ENCODE measurements at regions not wholly inside any gene's neighbourhood (a gene's known extent, or its start where the extent isn't known, plus 50 kb on each side); places are given as distances from the start of the nearest gene placed in this dataset.
"Not testable (repeated sequence)": the region's sequence is repeated elsewhere in the genome, so short reads cannot be mapped to it uniquely, and the experiment has no call there.

GRCh38 chrX:7606039-7606652, 236.8 kb upstream of the VCX start:
- Mint-ChIP-seq H3K4me3 (no peak overlapping the region), H3K9me3 (peaks cover 10% of the 10 kb centered on the region), H3K27ac (no peak overlapping the region), H3K4me1 (no peaks in the 10 kb centered on the region), H3K27me3 (no peaks in the 10 kb centered on the region), H3K36me3 (ENCODE audit: low read depth) (no peaks in the 10 kb centered on the region)
- ChIA-PET CTCF (no interaction called here), POLR2A (no interaction called here)
- intact Hi-C loops (cut with micrococcal nuclease), result no loop called here
- TF ChIP-seq, protein P1, sequence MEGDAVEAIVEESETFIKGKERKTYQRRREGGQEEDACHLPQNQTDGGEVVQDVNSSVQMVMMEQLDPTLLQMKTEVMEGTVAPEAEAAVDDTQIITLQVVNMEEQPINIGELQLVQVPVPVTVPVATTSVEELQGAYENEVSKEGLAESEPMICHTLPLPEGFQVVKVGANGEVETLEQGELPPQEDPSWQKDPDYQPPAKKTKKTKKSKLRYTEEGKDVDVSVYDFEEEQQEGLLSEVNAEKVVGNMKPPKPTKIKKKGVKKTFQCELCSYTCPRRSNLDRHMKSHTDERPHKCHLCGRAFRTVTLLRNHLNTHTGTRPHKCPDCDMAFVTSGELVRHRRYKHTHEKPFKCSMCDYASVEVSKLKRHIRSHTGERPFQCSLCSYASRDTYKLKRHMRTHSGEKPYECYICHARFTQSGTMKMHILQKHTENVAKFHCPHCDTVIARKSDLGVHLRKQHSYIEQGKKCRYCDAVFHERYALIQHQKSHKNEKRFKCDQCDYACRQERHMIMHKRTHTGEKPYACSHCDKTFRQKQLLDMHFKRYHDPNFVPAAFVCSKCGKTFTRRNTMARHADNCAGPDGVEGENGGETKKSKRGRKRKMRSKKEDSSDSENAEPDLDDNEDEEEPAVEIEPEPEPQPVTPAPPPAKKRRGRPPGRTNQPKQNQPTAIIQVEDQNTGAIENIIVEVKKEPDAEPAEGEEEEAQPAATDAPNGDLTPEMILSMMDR (IDR thresholded peaks at IDR 0.05), result no peak
- DNase-seq (no peak), ATAC-seq (ENCODE audit: low read depth) (no peak)

- TF ChIP-seq, protein P1 (IDR thresholded peaks at IDR 0.05), result no peak
- ChIA-PET CTCF (no interaction called here), POLR2A (no interaction called here)
- no peak for DNase-seq
- intact Hi-C loops (cut with micrococcal nuclease), result no loop called here
- Mint-ChIP-seq H3K9me3 (peaks cover 10% of the 10 kb centered on the region), H3K36me3 (ENCODE audit: low read depth) (no peaks in the 10 kb centered on the region), H3K4me1 (no peaks in the 10 kb centered on the region), H3K27ac (no peak overlapping the region), H3K27me3 (no peaks in the 10 kb centered on the region), H3K4me3 (no peak overlapping the region)
- ATAC-seq (ENCODE audit: low read depth), result no peak
These were observed 239.6 kb upstream of the VCX start for GRCh38 chrX:7603387-7603786.

DNA sequence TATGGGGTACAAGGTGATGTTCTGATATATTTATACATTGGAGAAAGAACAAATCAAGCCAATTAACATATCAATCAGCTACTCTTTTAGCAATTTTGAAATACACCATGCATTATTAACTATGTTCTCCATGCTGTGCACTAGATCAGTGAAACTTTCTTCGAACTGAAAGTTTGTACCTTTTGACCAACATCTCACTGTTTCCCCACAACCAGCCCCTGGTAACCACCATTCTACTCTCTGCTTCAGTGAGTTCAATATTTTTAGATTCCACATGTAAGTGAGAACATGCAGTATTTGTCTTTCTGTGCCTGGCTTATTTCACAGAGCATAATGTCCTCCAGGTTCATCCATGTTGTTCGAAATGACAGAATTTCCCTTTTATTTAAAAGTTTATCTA, 246.1 kb upstream of the VCX start:
- no peak for DNase-seq
- ChIA-PET POLR2A (no interaction called here), CTCF (no interaction called here)
- Mint-ChIP-seq H3K4me3 (no peak overlapping the region), H3K27ac (no peak overlapping the region), H3K9me3 (peaks cover 3% of the 10 kb centered on the region), H3K27me3 (no peaks in the 10 kb centered on the region), H3K36me3 (ENCODE audit: low read depth) (no peaks in the 10 kb centered on the region), H3K4me1 (no peaks in the 10 kb centered on the region)
- intact Hi-C loops (cut with micrococcal nuclease), result no loop called here
- ATAC-seq (ENCODE audit: low read depth), result no peak
- TF ChIP-seq, protein P1 (IDR thresholded peaks at IDR 0.05), result no peak

DNA sequence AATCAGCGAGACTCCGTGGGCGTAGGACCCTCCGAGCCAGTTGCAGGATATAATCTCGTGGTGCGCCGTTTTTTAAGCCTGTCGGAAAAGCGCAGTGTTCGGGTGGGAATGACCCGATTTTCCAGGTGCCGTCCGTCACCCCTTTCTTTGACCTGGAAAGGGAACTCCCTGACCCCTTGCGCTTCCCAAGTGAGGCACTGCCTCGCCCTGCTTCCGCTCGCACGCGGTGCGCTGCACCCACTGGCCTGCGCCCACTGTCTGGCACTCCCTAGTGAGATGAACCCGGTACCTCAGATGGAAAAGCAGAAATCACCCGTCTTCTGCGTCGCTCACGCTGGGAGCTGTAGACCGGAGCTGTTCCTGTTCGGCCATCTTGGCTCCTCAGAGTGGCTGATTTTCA, 249.6 kb upstream of the VCX start:
- DNase-seq; CTCF ChIA-PET; H3K4me1 Mint-ChIP-seq; intact Hi-C loops (cut with micrococcal nuclease); H3K4me3 Mint-ChIP-seq; POLR2A ChIA-PET; H3K27me3 Mint-ChIP-seq; H3K9me3 Mint-ChIP-seq; ATAC-seq (ENCODE audit: low read depth); H3K27ac Mint-ChIP-seq; H3K36me3 Mint-ChIP-seq (ENCODE audit: low read depth): not testable (repeated sequence)

- DNase-seq (no peak), ATAC-seq (ENCODE audit: low read depth) (no peak)
- Mint-ChIP-seq H3K27me3 (no peaks in the 10 kb centered on the region), H3K27ac (no peak overlapping the region), H3K4me3 (no peak overlapping the region), H3K9me3 (no peaks in the 10 kb centered on the region), H3K4me1 (no peaks in the 10 kb centered on the region), H3K36me3 (ENCODE audit: low read depth) (no peaks in the 10 kb centered on the region)
- TF ChIP-seq, protein P1 (IDR thresholded peaks at IDR 0.05), result no peak
- CTCF ChIA-PET, result no interaction called here
- POLR2A ChIA-PET, result no interaction called here
- intact Hi-C loops (cut with micrococcal nuclease), result loop anchor here (5.0 kb wide), 2 partner anchors 354 to 394 kb away; no protein-coding TSS in a partner anchor
These were observed 256.8 kb upstream of the VCX start for GRCh38 chrX:7586126-7586525.

GRCh38 chrX:7582191-7582590, 260.8 kb upstream of the VCX start:
- TF ChIP-seq, protein P1 (IDR thresholded peaks at IDR 0.05), result no peak
- intact Hi-C loops (cut with micrococcal nuclease), result no loop called here

More at GRCh38 chrX:7582191-7582590, 260.8 kb upstream of the VCX start:
- Mint-ChIP-seq H3K4me3 (no peak overlapping the region), H3K36me3 (ENCODE audit: low read depth) (no peaks in the 10 kb centered on the region), H3K9me3 (no peaks in the 10 kb centered on the region), H3K27me3 (no peaks in the 10 kb centered on the region), H3K4me1 (no peaks in the 10 kb centered on the region), H3K27ac (no peak overlapping the region)
- ChIA-PET CTCF (no interaction called here), POLR2A (no interaction called here)
- no peak for DNase-seq
- ATAC-seq (ENCODE audit: low read depth), result no peak
